ENCODE measurements at regions not wholly inside any gene's neighbourhood (a gene's known extent, or its start where the extent isn't known, plus 50 kb on each side); places are given as distances from the start of the nearest gene placed in this dataset.

- no peaks in the 10 kb centered on the region for H3K79me2 ChIP-seq (ENCODE audit: insufficient read depth, low read depth)
- no peak for TF ChIP-seq CTCF (conservative IDR thresholded peaks at IDR 0.05; ENCODE audit: low read depth, low read length)
Measured at GRCh38 chr5:159459132-159459627, 128.9 kb upstream of the IL12B start.

GRCh38 chr5:159459951-159460538, 129.8 kb upstream of the IL12B start:
- H3K27me3 ChIP-seq (ENCODE audit: insufficient read depth, low read depth) = no peaks in the 10 kb centered on the region
- H3K36me3 ChIP-seq (ENCODE audit: insufficient read depth) = no peaks in the 10 kb centered on the region
- H3K4me3 ChIP-seq (IDR thresholded peaks at IDR 0.05; ENCODE audit: insufficient read depth, low read depth, low read length) = no peak overlapping the region
- no peaks in the 10 kb centered on the region for H3K79me2 ChIP-seq (ENCODE audit: insufficient read depth, low read depth)
- no peak for TF ChIP-seq CTCF (conservative IDR thresholded peaks at IDR 0.05; ENCODE audit: low read depth, low read length)
- H3K4me1 ChIP-seq (ENCODE audit: low read depth, poor library complexity, severe bottlenecking) = peaks cover 35% of the 10 kb centered on the region
- H3K27ac ChIP-seq = no peak overlapping the region
- H2AFZ ChIP-seq (ENCODE audit: low read depth) = no peak overlapping the region
- no peak overlapping the region for H3K9ac ChIP-seq
- H3K4me2 ChIP-seq = no peak overlapping the region
- no peaks in the 10 kb centered on the region for H4K20me1 ChIP-seq (ENCODE audit: insufficient read depth)

More at GRCh38 chr5:159459132-159459627, 128.9 kb upstream of the IL12B start:
- Histone ChIP-seq H3K9ac (no peak overlapping the region), H3K36me3 (ENCODE audit: insufficient read depth) (no peaks in the 10 kb centered on the region), H3K4me1 (ENCODE audit: low read depth, poor library complexity, severe bottlenecking) (peaks cover 35% of the 10 kb centered on the region), H4K20me1 (ENCODE audit: insufficient read depth) (no peaks in the 10 kb centered on the region), H3K4me2 (no peak overlapping the region), H2AFZ (ENCODE audit: low read depth) (no peak overlapping the region), H3K4me3 (IDR thresholded peaks at IDR 0.05; ENCODE audit: insufficient read depth, low read depth, low read length) (no peak overlapping the region), H3K27ac (no peak overlapping the region), H3K27me3 (ENCODE audit: insufficient read depth, low read depth) (no peaks in the 10 kb centered on the region)

GRCh38 chr5:159463590-159464321, 133.5 kb upstream of the IL12B start:
- H3K27ac ChIP-seq = no peak overlapping the region
- no peak overlapping the region for H3K4me3 ChIP-seq (IDR thresholded peaks at IDR 0.05; ENCODE audit: insufficient read depth, low read depth, low read length)
- H3K36me3 ChIP-seq (ENCODE audit: insufficient read depth) = no peaks in the 10 kb centered on the region
- no peak for TF ChIP-seq CTCF (conservative IDR thresholded peaks at IDR 0.05; ENCODE audit: low read depth, low read length)
- H3K27me3 ChIP-seq (ENCODE audit: insufficient read depth, low read depth) = no peaks in the 10 kb centered on the region
- H3K4me1 ChIP-seq (ENCODE audit: low read depth, poor library complexity, severe bottlenecking) = peaks cover 3% of the 10 kb centered on the region
- no peak overlapping the region for H3K4me2 ChIP-seq
- H3K9ac ChIP-seq = no peak overlapping the region
- H2AFZ ChIP-seq (ENCODE audit: low read depth) = no peak overlapping the region
- no peaks in the 10 kb centered on the region for H3K79me2 ChIP-seq (ENCODE audit: insufficient read depth, low read depth)
- no peaks in the 10 kb centered on the region for H4K20me1 ChIP-seq (ENCODE audit: insufficient read depth)

- H3K9ac ChIP-seq = no peak overlapping the region
- no peaks in the 10 kb centered on the region for H4K20me1 ChIP-seq (ENCODE audit: insufficient read depth)
- no peak overlapping the region for H3K4me3 ChIP-seq (IDR thresholded peaks at IDR 0.05; ENCODE audit: insufficient read depth, low read depth, low read length)
- H3K36me3 ChIP-seq (ENCODE audit: insufficient read depth) = no peaks in the 10 kb centered on the region
- H3K27ac ChIP-seq = no peak overlapping the region
- H3K4me1 ChIP-seq (ENCODE audit: low read depth, poor library complexity, severe bottlenecking) = no peaks in the 10 kb centered on the region
- H3K79me2 ChIP-seq (ENCODE audit: insufficient read depth, low read depth) = no peaks in the 10 kb centered on the region
- H3K4me2 ChIP-seq = no peak overlapping the region
- H3K27me3 ChIP-seq (ENCODE audit: insufficient read depth, low read depth) = no peaks in the 10 kb centered on the region
- TF ChIP-seq CTCF (conservative IDR thresholded peaks at IDR 0.05; ENCODE audit: low read depth, low read length) = no peak
- H2AFZ ChIP-seq (ENCODE audit: low read depth) = no peak overlapping the region
Measured at GRCh38 chr5:159465604-159466003, 135.3 kb upstream of the IL12B start.

Measured in KMS-11 (cell line).